ENCODE measurements at regions not wholly inside any gene's neighbourhood (a gene's known extent, or its start where the extent isn't known, plus 50 kb on each side); places are given as distances from the start of the nearest gene placed in this dataset.
"Not testable (repeated sequence)": the region's sequence is repeated elsewhere in the genome, so short reads cannot be mapped to it uniquely, and the experiment has no call there.

GRCh38 chr5:123960526-123960925, 448.5 kb downstream of the CSNK1G3 start:
- ATAC-seq (no peak), DNase-seq (ENCODE audit: low spot score in 2 of 2) (no peak)
- Mint-ChIP-seq H3K9me3 (peaks cover 0 to 8% of the 10 kb centered on the region in 2 donors), H3K27ac (no peak overlapping the region), H3K36me3 (no peaks in the 10 kb centered on the region)

- DNase-seq (ENCODE audit: low spot score in 2 of 2) (no peak), ATAC-seq (no peak)
- Mint-ChIP-seq H3K9me3 (peaks cover 5 to 9% of the 10 kb centered on the region in 2 donors), H3K36me3 (no peaks in the 10 kb centered on the region), H3K27ac (no peak overlapping the region)
These were observed 439.6 kb downstream of the CSNK1G3 start for GRCh38 chr5:123951582-123951977.

GRCh38 chr5:123950701-123951581, 439.0 kb downstream of the CSNK1G3 start:
- Mint-ChIP-seq H3K36me3 (no peaks in the 10 kb centered on the region), H3K9me3 (peaks cover 5 to 9% of the 10 kb centered on the region in 2 donors), H3K27ac (no peak overlapping the region)
- ATAC-seq, result no peak
- no peak for DNase-seq (ENCODE audit: low spot score in 2 of 2)

GRCh38 chr5:123949807-123950340, 437.9 kb downstream of the CSNK1G3 start:
- no peaks in the 10 kb centered on the region for H3K36me3 Mint-ChIP-seq
- DNase-seq (ENCODE audit: low spot score in 2 of 2), result no peak
- no peak overlapping the region for H3K27ac Mint-ChIP-seq
- ATAC-seq, result no peak
- H3K9me3 Mint-ChIP-seq, result peaks cover 5% of the 10 kb centered on the region in 2 donors

GRCh38 chr5:123949043-123949804, 437.2 kb downstream of the CSNK1G3 start:
- no peaks in the 10 kb centered on the region for H3K36me3 Mint-ChIP-seq
- ATAC-seq, result no peak
- peaks cover 4 to 5% of the 10 kb centered on the region in 2 donors for H3K9me3 Mint-ChIP-seq
- H3K27ac Mint-ChIP-seq, result no peak overlapping the region
- DNase-seq (ENCODE audit: low spot score in 2 of 2), result no peak

- H3K9me3 Mint-ChIP-seq, result peaks cover 6 to 7% of the 10 kb centered on the region in 2 donors
- no peaks in the 10 kb centered on the region for H3K36me3 Mint-ChIP-seq
- ATAC-seq, result no peak
- no peak overlapping the region for H3K27ac Mint-ChIP-seq
- DNase-seq (ENCODE audit: low spot score in 2 of 2), result no peak
These were observed 435.8 kb downstream of the CSNK1G3 start for GRCh38 chr5:123947797-123948196.

GRCh38 chr5:123945548-123945947, 433.6 kb downstream of the CSNK1G3 start:
- no peaks in the 10 kb centered on the region for H3K36me3 Mint-ChIP-seq
- H3K27ac Mint-ChIP-seq, result no peak overlapping the region
- DNase-seq (ENCODE audit: low spot score in 2 of 2), result no peak
- no peak for ATAC-seq
- H3K9me3 Mint-ChIP-seq, result peaks cover 6 to 9% of the 10 kb centered on the region in 2 donors

DNA sequence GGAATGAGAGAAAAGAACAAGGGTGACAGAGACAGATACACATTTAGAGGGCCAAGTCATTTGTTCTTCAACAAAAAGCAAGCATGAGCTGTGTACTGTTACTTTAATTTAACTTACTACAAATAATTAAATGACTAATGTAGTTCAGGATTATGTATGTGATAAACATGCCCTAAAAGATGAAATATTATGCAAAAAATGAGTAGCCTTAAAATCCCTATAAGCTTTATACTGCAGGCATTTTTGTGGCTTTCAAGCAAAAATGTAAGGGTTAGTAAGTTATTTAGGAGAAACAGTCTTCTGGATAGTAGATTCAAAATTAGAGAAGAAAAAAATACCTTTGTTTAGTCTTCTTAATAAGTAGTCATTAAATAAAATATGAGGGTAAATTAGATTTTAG, 431.2 kb downstream of the CSNK1G3 start:
- Mint-ChIP-seq H3K9me3 (peaks cover 16% of the 10 kb centered on the region in 2 donors), H3K27ac (no peak overlapping the region), H3K36me3 (no peaks in the 10 kb centered on the region)
- no peak for DNase-seq (ENCODE audit: low spot score in 2 of 2)
- no peak for ATAC-seq

- H3K27ac Mint-ChIP-seq, result no peak overlapping the region
- ATAC-seq (no peak), DNase-seq (ENCODE audit: low spot score in 2 of 2) (no peak)
- peaks cover 8 to 17% of the 10 kb centered on the region in 2 donors for H3K36me3 Mint-ChIP-seq
- peaks cover 21 to 31% of the 10 kb centered on the region in 2 donors for H3K9me3 Mint-ChIP-seq
These were observed 428.4 kb downstream of the CSNK1G3 start for GRCh38 chr5:123940416-123940815.

DNA sequence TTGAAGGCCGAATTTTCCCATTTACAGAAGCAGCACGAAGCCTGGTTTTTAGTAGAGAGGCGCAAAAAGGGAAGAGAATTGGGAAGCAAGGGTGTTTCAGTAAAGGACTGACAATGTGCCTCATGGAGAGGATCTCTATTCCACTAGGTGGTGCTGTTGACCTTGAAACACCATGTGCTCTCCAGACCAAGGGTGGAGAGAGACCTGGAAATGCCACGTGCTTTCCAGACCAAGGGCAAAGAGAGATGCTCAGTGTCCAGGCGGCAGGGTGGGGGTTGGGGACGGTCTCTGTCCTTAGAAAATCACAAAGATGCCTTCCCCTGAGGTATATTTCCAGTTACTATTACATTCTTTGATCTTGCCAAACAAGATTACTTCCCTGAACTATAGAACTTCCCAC, 425.3 kb downstream of the CSNK1G3 start:
- H3K9me3 Mint-ChIP-seq, result peaks cover 15 to 26% of the 10 kb centered on the region in 2 donors
- peaks cover 8 to 17% of the 10 kb centered on the region in 2 donors for H3K36me3 Mint-ChIP-seq
- no peak overlapping the region for H3K27ac Mint-ChIP-seq
- DNase-seq (ENCODE audit: low spot score in 2 of 2), result peak in 1 of 2 donors; percentile 2
- no peak for ATAC-seq

DNA sequence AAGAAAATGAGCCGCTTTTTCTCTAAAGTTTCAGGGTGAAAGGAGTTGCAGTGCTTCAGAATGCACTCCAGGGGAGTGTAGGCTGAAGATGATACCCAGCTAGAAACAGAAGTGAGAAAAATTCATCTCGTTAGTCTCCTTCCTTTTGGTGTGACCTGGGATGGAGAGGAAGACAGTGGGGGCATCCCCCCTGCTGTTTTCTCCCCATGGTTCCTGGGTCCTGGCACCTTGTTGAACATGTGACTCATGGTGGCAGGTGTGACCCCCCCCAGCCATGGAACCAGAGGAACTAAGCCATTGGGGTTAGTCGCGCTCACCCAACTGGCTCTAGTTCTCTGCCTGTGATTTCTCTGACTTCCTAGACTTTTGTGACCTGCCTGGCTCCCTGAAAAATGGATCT, 424.6 kb downstream of the CSNK1G3 start:
- ATAC-seq, result no peak
- peaks cover 8 to 17% of the 10 kb centered on the region in 2 donors for H3K36me3 Mint-ChIP-seq
- peaks cover 15 to 26% of the 10 kb centered on the region in 2 donors for H3K9me3 Mint-ChIP-seq
- no peak for DNase-seq (ENCODE audit: low spot score in 2 of 2)
- no peak overlapping the region for H3K27ac Mint-ChIP-seq

GRCh38 chr5:123933812-123934211, 421.8 kb downstream of the CSNK1G3 start:
- ATAC-seq; H3K27ac Mint-ChIP-seq; DNase-seq (ENCODE audit: low spot score in 2 of 2): not testable (repeated sequence)
- H3K9me3 Mint-ChIP-seq, result peaks cover 5 to 16% of the 10 kb centered on the region in 2 donors
- peaks cover 8 to 17% of the 10 kb centered on the region in 2 donors for H3K36me3 Mint-ChIP-seq

DNA sequence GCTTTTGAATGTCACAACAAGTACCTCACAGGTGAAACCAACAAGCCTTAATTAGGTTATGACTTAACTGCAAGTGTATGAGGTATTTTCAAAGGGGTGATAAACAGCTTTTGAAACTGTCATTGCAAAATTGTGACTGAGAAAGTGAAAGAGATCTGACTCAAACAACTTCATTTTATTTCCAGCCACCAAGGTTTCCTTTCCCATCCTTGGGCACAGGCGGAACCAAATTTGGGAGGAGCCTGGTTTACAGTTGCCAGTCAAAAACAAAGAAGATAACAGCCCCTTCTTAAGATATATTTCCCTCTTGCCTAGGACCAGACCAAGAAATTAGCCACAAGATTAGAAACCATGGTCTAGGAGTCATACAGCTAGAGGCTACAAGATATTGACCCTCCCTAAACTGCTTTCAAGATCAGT, 417.1 kb downstream of the CSNK1G3 start:
- ATAC-seq (peak in 1 of 2 donors; percentile 43), DNase-seq (ENCODE audit: low spot score in 2 of 2) (no peak)
- Mint-ChIP-seq H3K36me3 (no peaks in the 10 kb centered on the region), H3K27ac (no peak overlapping the region), H3K9me3 (no peaks in the 10 kb centered on the region)

DNA sequence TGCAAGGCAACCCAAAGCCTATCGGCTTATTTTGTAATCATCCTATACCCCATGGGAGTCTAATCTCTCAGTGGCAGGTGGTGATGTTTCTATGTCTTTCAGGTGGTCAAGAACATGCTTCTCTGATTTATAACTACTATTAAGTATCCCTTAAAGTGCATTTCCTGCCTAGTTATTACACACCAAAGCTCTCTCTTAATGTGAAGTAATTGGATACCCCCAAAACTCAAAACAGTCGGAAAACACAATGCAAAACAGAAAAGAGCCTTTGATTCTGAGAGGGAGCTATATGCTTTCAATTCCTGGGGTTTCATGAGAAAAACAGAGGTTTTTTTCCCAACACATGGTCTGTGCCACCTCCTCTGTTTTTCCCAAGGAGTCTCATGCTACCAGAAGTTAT, 416.4 kb downstream of the CSNK1G3 start:
- DNase-seq (ENCODE audit: low spot score in 2 of 2) (no peak), ATAC-seq (no peak)
- H3K36me3 Mint-ChIP-seq, result no peaks in the 10 kb centered on the region
- no peaks in the 10 kb centered on the region for H3K9me3 Mint-ChIP-seq
- H3K27ac Mint-ChIP-seq, result no peak overlapping the region

- ATAC-seq, result no peak
- Mint-ChIP-seq H3K9me3 (peaks cover 0 to 6% of the 10 kb centered on the region in 2 donors), H3K36me3 (no peaks in the 10 kb centered on the region), H3K27ac (no peak overlapping the region)
- no peak for DNase-seq (ENCODE audit: low spot score in 2 of 2)
These were observed 409.2 kb downstream of the CSNK1G3 start for GRCh38 chr5:123921193-123921592.

- no peak for DNase-seq (ENCODE audit: low spot score in 2 of 2)
- H3K36me3 Mint-ChIP-seq, result no peaks in the 10 kb centered on the region
- H3K9me3 Mint-ChIP-seq, result peaks cover 10 to 13% of the 10 kb centered on the region in 2 donors
- H3K27ac Mint-ChIP-seq, result no peak overlapping the region
- no peak for ATAC-seq
These were observed 404.6 kb downstream of the CSNK1G3 start for GRCh38 chr5:123916345-123917121.
